ENCODE measurements at regions not wholly inside any gene's neighbourhood (a gene's known extent, or its start where the extent isn't known, plus 50 kb on each side); places are given as distances from the start of the nearest gene placed in this dataset.

- TF ChIP-seq CTCF (conservative IDR thresholded peaks at IDR 0.05; ENCODE audit: low read depth in 2 of 2): no peak
Observed at GRCh38 chr1:20431176-20431460, 54.9 kb downstream of the CAMK2N1 start (continued).

GRCh38 chr1:20430355-20431175 lies 55.4 kb downstream of the CAMK2N1 start:
- DNase-seq (ENCODE audit: low spot score) (peak; percentile 87), ATAC-seq (peak; percentile 98)
- TF ChIP-seq CTCF (conservative IDR thresholded peaks at IDR 0.05; ENCODE audit: low read depth in 2 of 2) (peak; percentile 98 to 99), ZNF114 (CRISPR knock-in tag; IDR thresholded peaks at IDR 0.05) (no peak)
- Mint-ChIP-seq H3K27me3 (ENCODE audit: insufficient read depth, low read depth, poor library complexity) (peaks cover 11% of the 10 kb centered on the region), H3K4me3 (no peak overlapping the region), H3K27ac (no peak overlapping the region), H3K36me3 (ENCODE audit: low read depth) (no peaks in the 10 kb centered on the region), H3K4me1 (peaks cover 8% of the 10 kb centered on the region; the same call in 2 of the 3 replicates), H3K9me3 (peaks cover 5% of the 10 kb centered on the region; the same call in 2 of the 3 replicates)
- H3K27me3 ChIP-seq (ENCODE audit: insufficient read depth): no peaks in the 10 kb centered on the region
- H3F3A ChIP-seq (replicated peaks; ENCODE audit: low read depth): no peaks in the 10 kb centered on the region
- H3K9me2 ChIP-seq (ENCODE audit: insufficient read depth): no peaks in the 10 kb centered on the region
- H4K20me1 ChIP-seq (replicated peaks; ENCODE audit: insufficient read depth): no peaks in the 10 kb centered on the region
- H2AFZ ChIP-seq: peak overlapping the region; percentile 92
- H3K36me3 ChIP-seq (ENCODE audit: insufficient read depth): no peaks in the 10 kb centered on the region
- H3K4me3 ChIP-seq: 0 out of 2 replicates have a peak overlapping the region, but pooled peaks have one; percentile 34
- H3K27ac ChIP-seq (ENCODE audit: low read depth): no peak overlapping the region
- H3K4me2 ChIP-seq: peak overlapping the region; percentile 69; the same call in 1 of the 2 replicates
- H3K4me1 ChIP-seq (ENCODE audit: insufficient read depth): no peaks in the 10 kb centered on the region
- no peaks in the 10 kb centered on the region for H3K79me2 ChIP-seq (replicated peaks; ENCODE audit: insufficient read depth)

- Mint-ChIP-seq H3K4me3 (no peak overlapping the region), H3K27ac (no peak overlapping the region), H3K4me1 (peaks cover 8% of the 10 kb centered on the region; the same call in 2 of the 3 replicates), H3K27me3 (ENCODE audit: insufficient read depth, low read depth, poor library complexity) (peaks cover 11% of the 10 kb centered on the region), H3K36me3 (ENCODE audit: low read depth) (no peaks in the 10 kb centered on the region), H3K9me3 (peaks cover 7% of the 10 kb centered on the region; the same call in 2 of the 3 replicates)
- Histone ChIP-seq H3K4me3 (no peak overlapping the region), H3K9me2 (ENCODE audit: insufficient read depth) (no peaks in the 10 kb centered on the region), H3F3A (replicated peaks; ENCODE audit: low read depth) (no peaks in the 10 kb centered on the region), H4K20me1 (replicated peaks; ENCODE audit: insufficient read depth) (no peaks in the 10 kb centered on the region), H3K36me3 (ENCODE audit: insufficient read depth) (no peaks in the 10 kb centered on the region), H3K27ac (ENCODE audit: low read depth) (no peak overlapping the region), H3K4me2 (no peak overlapping the region), H2AFZ (no peak overlapping the region), H3K4me1 (ENCODE audit: insufficient read depth) (no peaks in the 10 kb centered on the region), H3K27me3 (ENCODE audit: insufficient read depth) (0 out of 2 replicates have a peak, but pooled peaks cover 3% of the 10 kb centered on the region), H3K79me2 (replicated peaks; ENCODE audit: insufficient read depth) (no peaks in the 10 kb centered on the region)
- ATAC-seq: no peak
- no peak for DNase-seq (ENCODE audit: low spot score)
- TF ChIP-seq EZH2 (IDR thresholded peaks at IDR 0.05; ENCODE audit: low read depth, unreplicated experiment) (no peak), NANOG (IDR thresholded peaks at IDR 0.05; ENCODE audit: borderline replicate concordance) (no peak), JUNB (IDR thresholded peaks at IDR 0.05; ENCODE audit: unreplicated experiment) (no peak), REST (IDR thresholded peaks at IDR 0.05; ENCODE audit: unreplicated experiment) (no peak)
Observed at GRCh38 chr1:20429296-20429695, 56.7 kb downstream of the CAMK2N1 start.
